Right atrium auricular region (tissue), 2 donors: ENCODE measurements at regions not wholly inside any gene's neighbourhood (a gene's known extent, or its start where the extent isn't known, plus 50 kb on each side); places are given as distances from the start of the nearest gene placed in this dataset.
"Not testable (repeated sequence)": the region's sequence is repeated elsewhere in the genome, so short reads cannot be mapped to it uniquely, and the experiment has no call there.

ENCODE experiments used
- DNase-seq: peaks from one replicate; pipeline ENCODE4 v3.0.0-alpha.2; 2019; ENCODE audit warnings: low spot score
- H3K27ac ChIP-seq, 2 donors: fragments of 200-600 bp; sonication (generic); 1 replicate in 1 of 2; 2 replicates in 1 of 2; pipeline ENCODE4 v1.5.1; 2016 to 2019
- H3K27me3 ChIP-seq, 2 donors: fragments of 200-600 bp; sonication (generic); one replicate each; pipeline versions ENCODE4 v1.5.1 to v1.6.0; 2017 to 2019
- H3K36me3 ChIP-seq: fragments of 200-600 bp; sonication (generic); one replicate; pipeline ENCODE4 v1.5.1; 2016
- H3K4me1 ChIP-seq, 2 donors: fragments of 200-600 bp; sonication (generic); one replicate each; pipeline versions ENCODE4 v1.5.1 to v1.6.0; 2017 to 2019
- H3K4me3 ChIP-seq, 2 donors: fragments of 200-600 bp; sonication (generic); 1 replicate in 1 of 2; 2 replicates in 1 of 2; pipeline ENCODE4 v1.5.1; 2017 to 2019; ENCODE audit warnings: mild to moderate bottlenecking in 1 of 2, moderate library complexity in 1 of 2
- H3K9me3 ChIP-seq, 2 donors: fragments of 200-600 bp; sonication (generic); one replicate each; pipeline ENCODE4 v1.5.1; 2019
- TF ChIP-seq, protein P1 (sequence below), 2 donors: fragments of 200-600 bp; sonication (generic); IDR thresholded peaks; one replicate each; pipeline ENCODE4 v1.5.1; 2019; ENCODE audit warnings: antibody characterized with exemption in 2 of 2

DNA sequence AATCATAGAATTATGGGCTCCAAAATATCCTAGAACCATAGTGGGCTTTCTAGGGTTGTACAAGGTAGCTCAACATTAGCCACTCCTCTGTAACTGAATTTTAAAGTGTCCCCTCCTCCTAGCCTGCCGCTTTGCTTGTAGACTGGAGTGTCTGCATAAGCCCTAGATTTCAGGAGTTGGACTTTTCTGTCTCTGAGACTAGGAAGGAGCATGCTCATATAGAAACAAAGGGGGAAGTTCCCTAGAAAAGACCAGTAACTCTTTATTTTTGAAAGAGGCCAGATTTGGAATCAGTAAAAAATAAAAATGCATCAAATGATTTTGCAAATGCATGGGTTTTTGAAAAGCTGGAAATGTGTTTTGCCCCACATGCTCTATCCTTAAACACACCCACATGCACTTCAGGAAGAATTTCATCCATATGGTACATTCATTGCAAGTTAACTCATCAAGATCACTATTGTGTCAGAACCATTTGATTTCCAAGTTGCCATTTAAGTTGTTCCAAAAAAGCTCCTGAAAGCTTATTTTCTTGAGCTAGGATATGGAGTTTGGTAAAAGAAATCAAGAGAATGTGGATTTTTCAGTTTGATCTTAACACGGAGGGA is 121.0 kb upstream of the NR3C1 start:
- H3K27me3 ChIP-seq, result no peaks in the 10 kb centered on the region
- no peak overlapping the region for H3K27ac ChIP-seq
- H3K9me3 ChIP-seq, result no peaks in the 10 kb centered on the region
- DNase-seq, result no peak
- H3K36me3 ChIP-seq, result no peaks in the 10 kb centered on the region
- no peaks in the 10 kb centered on the region for H3K4me1 ChIP-seq
- TF ChIP-seq, protein P1, sequence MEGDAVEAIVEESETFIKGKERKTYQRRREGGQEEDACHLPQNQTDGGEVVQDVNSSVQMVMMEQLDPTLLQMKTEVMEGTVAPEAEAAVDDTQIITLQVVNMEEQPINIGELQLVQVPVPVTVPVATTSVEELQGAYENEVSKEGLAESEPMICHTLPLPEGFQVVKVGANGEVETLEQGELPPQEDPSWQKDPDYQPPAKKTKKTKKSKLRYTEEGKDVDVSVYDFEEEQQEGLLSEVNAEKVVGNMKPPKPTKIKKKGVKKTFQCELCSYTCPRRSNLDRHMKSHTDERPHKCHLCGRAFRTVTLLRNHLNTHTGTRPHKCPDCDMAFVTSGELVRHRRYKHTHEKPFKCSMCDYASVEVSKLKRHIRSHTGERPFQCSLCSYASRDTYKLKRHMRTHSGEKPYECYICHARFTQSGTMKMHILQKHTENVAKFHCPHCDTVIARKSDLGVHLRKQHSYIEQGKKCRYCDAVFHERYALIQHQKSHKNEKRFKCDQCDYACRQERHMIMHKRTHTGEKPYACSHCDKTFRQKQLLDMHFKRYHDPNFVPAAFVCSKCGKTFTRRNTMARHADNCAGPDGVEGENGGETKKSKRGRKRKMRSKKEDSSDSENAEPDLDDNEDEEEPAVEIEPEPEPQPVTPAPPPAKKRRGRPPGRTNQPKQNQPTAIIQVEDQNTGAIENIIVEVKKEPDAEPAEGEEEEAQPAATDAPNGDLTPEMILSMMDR (IDR thresholded peaks at IDR 0.05), result no peak
- no peak overlapping the region for H3K4me3 ChIP-seq

DNA sequence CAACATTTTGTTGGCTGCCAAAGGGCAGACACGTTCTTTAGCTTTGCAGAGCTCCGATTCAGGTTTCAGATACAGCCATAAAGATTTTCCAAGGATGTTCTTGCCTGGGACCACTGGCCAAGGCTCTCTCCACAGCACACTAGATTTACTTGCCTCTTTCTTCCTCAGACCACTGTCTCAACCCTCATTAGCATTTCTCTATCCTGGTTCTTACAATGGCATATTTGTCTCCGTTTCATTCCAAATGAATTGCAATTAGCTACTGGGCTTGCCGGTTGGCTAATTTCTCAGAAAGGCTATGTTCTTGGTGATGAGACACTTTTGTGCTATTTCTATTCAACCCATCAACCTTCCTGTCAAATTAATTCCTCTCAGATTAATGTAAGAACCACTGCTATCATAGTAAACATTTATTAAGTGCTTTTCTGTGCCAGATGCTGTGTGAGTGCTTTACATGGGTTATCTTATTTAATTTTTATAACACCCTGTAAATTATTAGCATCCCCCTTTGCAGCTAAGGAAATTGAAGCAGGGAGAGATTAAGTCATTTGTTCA is 118.4 kb upstream of the NR3C1 start:
- no peaks in the 10 kb centered on the region for H3K4me1 ChIP-seq
- H3K27me3 ChIP-seq, result no peaks in the 10 kb centered on the region
- H3K9me3 ChIP-seq, result no peaks in the 10 kb centered on the region
- no peak overlapping the region for H3K4me3 ChIP-seq
- TF ChIP-seq, protein P1 (IDR thresholded peaks at IDR 0.05), result no peak
- DNase-seq, result no peak
- no peaks in the 10 kb centered on the region for H3K36me3 ChIP-seq
- no peak overlapping the region for H3K27ac ChIP-seq

DNA sequence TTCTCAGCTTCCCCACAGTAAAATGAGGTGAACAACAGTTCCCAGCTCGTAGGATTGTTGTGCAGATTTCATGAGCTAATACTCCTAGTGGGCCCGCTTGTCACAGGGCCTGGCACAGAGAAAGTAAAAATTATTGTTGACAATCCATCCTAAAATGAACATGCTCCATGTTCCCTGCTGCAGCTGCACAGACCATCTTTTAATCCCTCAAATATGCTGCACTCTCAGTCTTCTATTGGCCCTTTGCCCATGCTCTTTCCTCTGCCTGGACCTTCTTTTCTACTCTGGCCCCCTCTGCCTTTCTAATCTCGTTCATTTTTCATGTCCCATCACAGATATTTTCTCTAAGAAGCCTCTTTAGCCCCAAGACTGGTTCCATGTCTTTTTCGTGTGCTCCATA is 117.7 kb upstream of the NR3C1 start:
- Histone ChIP-seq H3K27me3 (no peaks in the 10 kb centered on the region), H3K4me3 (no peak overlapping the region), H3K27ac (no peak overlapping the region), H3K9me3 (no peaks in the 10 kb centered on the region), H3K4me1 (no peaks in the 10 kb centered on the region), H3K36me3 (no peaks in the 10 kb centered on the region)
- DNase-seq, result no peak
- TF ChIP-seq, protein P1 (IDR thresholded peaks at IDR 0.05), result no peak

DNA sequence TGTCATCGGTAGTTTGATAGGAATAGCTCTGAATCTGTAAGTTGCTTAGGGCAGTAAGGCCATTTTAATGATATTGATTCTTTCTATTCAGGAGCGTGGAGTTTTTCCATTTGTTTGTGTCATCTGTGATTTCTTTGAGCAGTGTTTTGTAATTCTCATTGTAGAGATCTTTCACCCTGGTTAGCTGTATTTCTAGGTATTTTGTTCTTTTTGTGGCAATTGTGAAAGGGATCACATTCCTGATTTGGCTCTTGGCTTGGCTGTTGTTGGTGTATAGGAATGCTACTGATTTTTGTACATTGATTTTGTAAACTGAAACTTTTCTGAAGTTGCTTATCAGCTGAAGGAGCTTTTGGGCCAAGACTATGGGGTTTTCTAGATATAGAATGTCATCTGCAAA is 115.7 kb upstream of the NR3C1 start:
- not testable (repeated sequence) for H3K27ac ChIP-seq, H3K27me3 ChIP-seq, H3K36me3 ChIP-seq, H3K9me3 ChIP-seq, DNase-seq, H3K4me3 ChIP-seq, H3K4me1 ChIP-seq

DNA sequence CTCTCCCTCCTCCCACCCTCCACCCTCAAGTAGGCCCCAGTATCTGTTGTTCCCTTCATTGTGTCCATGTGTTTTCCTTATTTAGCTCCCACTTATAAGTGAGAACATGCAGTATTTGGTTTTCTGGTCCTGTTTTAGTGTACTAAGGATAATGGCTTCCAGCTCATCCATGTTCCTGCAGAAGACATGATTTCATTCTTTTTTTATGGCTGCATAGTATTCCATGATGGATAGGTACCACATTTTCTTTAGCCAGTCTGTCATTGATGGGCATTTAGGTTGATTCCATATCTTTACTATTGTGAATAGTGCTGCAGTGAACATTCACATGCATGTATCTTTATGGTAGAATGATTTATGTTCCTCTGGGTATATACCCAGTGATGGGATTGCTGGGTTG is 114.3 kb upstream of the NR3C1 start:
- DNase-seq, result not testable (repeated sequence)

DNA sequence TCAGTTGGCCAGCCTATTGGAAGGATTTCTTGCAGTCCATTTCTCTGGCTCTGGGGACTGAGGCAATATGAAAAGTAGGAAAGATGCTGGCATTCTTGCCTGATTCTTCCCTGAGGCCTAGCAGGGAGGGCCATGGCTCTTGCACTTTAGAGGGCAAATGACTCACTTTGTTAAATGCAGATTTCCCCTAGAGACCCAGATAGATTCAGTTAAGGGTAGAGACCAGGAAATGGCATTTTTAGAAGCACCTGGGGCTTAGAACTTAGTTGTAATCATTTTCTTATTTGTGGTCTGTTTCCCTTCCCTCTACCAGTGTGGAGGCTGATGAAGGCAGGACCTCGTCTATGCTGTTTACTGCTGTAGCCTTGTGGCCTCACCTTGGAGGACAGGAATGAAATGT is 112.8 kb upstream of the NR3C1 start:
- H3K4me3 ChIP-seq, result no peak overlapping the region
- peaks cover 0 to 8% of the 10 kb centered on the region in 2 donors for H3K4me1 ChIP-seq
- H3K27me3 ChIP-seq, result no peaks in the 10 kb centered on the region
- no peak for DNase-seq
- no peaks in the 10 kb centered on the region for H3K9me3 ChIP-seq
- TF ChIP-seq, protein P1 (IDR thresholded peaks at IDR 0.05), result no peak
- no peaks in the 10 kb centered on the region for H3K36me3 ChIP-seq
- no peak overlapping the region for H3K27ac ChIP-seq

More for the DNA sequence above, 114.3 kb upstream of the NR3C1 start:
- H3K4me3 ChIP-seq, H3K27ac ChIP-seq, H3K4me1 ChIP-seq, H3K36me3 ChIP-seq, H3K27me3 ChIP-seq, H3K9me3 ChIP-seq: not testable (repeated sequence)

DNA sequence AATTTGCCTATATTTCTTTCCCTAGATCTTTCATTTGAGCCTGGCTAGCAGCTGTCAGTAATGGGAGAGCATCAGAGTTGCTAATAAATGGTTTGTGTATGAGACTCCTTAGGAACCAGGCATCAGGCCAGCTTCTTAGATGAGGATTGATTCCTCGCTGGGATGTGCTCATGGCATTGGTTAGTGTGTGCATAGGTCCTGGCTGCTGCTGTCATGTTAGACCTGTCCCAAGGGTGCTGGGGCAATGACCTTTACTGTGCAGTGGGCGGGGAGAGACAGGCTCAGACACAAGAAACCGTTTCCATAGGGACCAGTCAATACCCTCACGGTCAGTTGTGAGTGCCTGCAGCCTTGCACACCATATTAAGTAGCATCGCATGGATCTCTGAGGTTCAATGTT is 112.3 kb upstream of the NR3C1 start:
- no peak overlapping the region for H3K27ac ChIP-seq
- no peak for DNase-seq
- H3K4me1 ChIP-seq, result peaks cover 0 to 8% of the 10 kb centered on the region in 2 donors
- no peaks in the 10 kb centered on the region for H3K9me3 ChIP-seq
- H3K4me3 ChIP-seq, result no peak overlapping the region
- no peaks in the 10 kb centered on the region for H3K27me3 ChIP-seq
- TF ChIP-seq, protein P1 (IDR thresholded peaks at IDR 0.05), result no peak
- no peaks in the 10 kb centered on the region for H3K36me3 ChIP-seq
